GM12865 (cell line): ENCODE measurements at regions not wholly inside any gene's neighbourhood (a gene's known extent, or its start where the extent isn't known, plus 50 kb on each side); places are given as distances from the start of the nearest gene placed in this dataset.

Experiments used
- DNase-seq: peaks from one replicate; pipeline ENCODE4 v3.0.0; 2010; ENCODE audit warnings: low read depth
- H3K4me3 ChIP-seq: 2 replicates; pipeline ENCODE4 v1.5.1; 2011; ENCODE audit warnings: mild to moderate bottlenecking, low read depth, low read length, control low read depth
- CTCF ChIP-seq: IDR thresholded peaks from 2 replicates; pipeline ENCODE4 v1.5.1; 2011; ENCODE audit warnings: low read length, control low read depth, low read depth, inconsistent platforms; ENCODE audit not compliant: insufficient read depth; ENCODE audit errors: missing control alignments

GRCh38 chr5:112655513-112655912 lies 82.2 kb upstream of the APC start:
- H3K4me3 ChIP-seq = no peak overlapping the region
- DNase-seq = no peak
- TF ChIP-seq CTCF = no peak

GRCh38 chr5:112656451-112656850 lies 81.2 kb upstream of the APC start:
- TF ChIP-seq CTCF = no peak

GRCh38 chr5:112657804-112658203 lies 79.9 kb upstream of the APC start:
- no peak for DNase-seq
- no peak overlapping the region for H3K4me3 ChIP-seq
- TF ChIP-seq CTCF = no peak

More at GRCh38 chr5:112656451-112656850, 81.2 kb upstream of the APC start:
- H3K4me3 ChIP-seq = no peak overlapping the region
- DNase-seq = no peak

GRCh38 chr5:112660359-112660758 lies 77.3 kb upstream of the APC start:
- no peak for DNase-seq
- H3K4me3 ChIP-seq = no peak overlapping the region
- no peak for TF ChIP-seq CTCF

GRCh38 chr5:112663146-112663545 lies 74.5 kb upstream of the APC start:
- H3K4me3 ChIP-seq = no peak overlapping the region
- no peak for DNase-seq
- TF ChIP-seq CTCF = no peak

GRCh38 chr5:112668016-112668415 lies 69.7 kb upstream of the APC start:
- TF ChIP-seq CTCF = no peak
- no peak overlapping the region for H3K4me3 ChIP-seq
- DNase-seq = no peak

- DNase-seq = no peak
- H3K4me3 ChIP-seq = no peak overlapping the region
- no peak for TF ChIP-seq CTCF
Measured at GRCh38 chr5:112668911-112669310, 68.8 kb upstream of the APC start.
